ENCODE measurements at regions not wholly inside any gene's neighbourhood (a gene's known extent, or its start where the extent isn't known, plus 50 kb on each side); places are given as distances from the start of the nearest gene placed in this dataset.
"Not testable (repeated sequence)": the region's sequence is repeated elsewhere in the genome, so short reads cannot be mapped to it uniquely, and the experiment has no call there.

DNA sequence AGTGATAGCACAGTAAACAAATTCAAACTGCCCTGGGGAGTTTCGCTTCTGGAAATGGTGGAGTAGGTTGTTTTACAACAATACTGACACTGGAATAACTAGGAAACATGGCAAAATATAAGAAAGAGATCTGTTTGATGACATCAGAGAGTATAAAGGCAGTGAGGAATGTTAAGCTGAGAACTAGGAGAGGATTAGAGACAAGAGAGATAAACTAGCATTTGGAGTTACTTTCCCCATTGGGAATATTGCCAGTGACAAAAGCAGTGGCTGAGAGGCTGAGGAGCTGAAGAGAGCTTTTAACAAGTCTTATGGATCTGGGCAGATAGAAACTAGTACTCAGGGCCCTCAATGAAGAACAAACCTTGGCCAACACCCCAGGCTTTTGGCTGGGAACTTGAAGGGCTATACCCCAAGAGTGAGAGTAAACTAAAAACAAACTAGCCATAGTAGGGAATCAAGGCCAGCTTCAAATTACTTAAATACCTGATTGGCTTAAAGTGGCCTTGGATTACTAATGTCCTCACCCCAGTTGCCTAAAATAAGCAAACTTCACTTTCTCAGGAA, 280.4 kb downstream of the KLF13 start:
- no peak for DNase-seq

DNA sequence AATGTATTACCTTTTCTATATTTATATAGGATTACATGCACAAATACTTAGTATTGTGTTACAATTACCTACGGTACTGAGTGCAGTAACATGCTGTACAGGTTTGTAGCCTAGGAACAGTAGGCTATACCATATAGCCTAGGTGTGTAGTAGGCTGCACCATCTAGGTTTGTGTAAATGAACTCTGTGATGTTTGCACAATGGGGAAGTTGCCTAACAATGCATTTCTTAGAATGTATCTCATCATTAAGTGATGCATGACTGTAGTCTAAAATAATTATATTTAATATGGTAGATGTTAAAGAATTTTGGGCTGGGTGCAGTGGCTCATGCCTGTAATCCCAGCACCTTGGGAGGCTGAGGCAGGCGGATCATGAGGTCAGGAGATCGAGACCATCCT, 281.0 kb downstream of the KLF13 start:
- DNase-seq = no peak

DNA sequence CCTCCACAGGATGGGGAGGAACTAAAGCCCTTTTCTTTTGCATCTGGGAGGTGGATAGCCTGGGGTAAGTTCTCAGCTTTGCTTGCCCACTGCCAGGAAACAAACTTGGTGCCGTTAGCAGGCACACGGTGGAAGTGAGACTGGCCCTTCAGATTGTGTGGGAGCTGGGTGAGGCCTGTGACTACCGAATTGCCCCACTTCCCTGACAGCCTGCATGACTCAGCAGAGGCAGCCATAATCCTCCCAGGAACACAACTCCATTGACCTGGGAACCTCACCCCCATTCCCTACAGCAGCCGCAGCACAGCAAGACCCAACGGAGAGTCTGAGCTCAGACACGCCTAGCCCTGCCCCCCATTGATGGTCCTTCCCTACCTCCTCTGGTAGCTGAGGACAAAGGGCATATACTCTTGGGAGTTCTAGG, 282.6 kb downstream of the KLF13 start:
- DNase-seq = no peak

DNA sequence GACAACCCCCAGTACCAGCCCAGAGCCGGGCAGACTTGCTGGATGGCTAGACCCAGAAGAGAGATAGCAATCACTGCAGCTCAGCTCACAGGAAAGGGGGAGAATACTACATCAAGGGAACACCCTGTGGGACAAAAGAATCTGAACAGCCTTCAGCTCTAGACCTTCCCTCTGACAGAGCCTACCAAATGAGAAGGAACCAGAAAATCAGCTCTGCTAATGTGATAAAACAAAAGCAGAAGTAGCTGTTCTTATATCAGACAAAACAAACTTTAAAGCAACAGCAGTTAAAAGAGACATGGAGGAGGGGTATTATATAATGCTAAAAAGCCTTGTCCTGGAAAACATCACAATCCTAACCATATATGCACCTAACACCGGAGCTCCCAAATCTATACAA, 283.3 kb downstream of the KLF13 start:
- no peak for DNase-seq

DNA sequence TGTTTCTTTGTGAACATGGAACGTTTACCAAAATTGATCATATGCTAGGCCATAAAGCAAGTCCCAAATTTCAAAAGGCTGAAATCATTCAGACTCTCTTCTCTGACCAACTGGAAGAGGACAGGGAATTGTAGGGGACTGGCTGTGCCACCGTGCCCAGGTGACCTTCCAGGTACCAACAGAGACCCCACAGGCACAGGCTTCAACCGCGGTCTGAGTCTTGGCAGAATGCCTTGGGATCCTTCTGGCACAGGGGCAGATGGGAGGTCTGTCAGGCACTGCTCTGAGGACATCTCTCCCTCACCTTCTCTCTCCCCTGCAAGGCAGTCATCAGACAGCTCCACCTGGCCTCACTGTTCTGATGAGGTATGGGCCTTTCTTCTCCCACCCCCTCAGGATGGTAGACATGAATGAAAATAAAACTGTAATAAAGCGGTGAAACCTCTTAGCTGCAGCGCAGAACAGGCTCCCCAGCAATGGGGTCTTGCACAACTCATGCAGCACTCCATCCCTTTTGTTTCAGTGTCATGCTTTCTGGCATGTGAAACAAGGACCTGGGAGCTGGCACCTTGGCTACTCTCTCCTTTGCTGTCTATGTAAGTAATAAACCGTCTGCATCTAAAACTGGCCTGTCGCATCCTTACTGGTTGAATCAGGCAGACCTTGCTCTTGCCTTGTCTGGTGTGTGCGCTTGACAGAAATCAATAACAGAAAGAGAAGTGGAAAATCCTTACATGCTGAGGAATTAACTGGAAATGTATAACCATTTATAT, 289.2 kb downstream of the KLF13 start:
- no peak for DNase-seq

DNA sequence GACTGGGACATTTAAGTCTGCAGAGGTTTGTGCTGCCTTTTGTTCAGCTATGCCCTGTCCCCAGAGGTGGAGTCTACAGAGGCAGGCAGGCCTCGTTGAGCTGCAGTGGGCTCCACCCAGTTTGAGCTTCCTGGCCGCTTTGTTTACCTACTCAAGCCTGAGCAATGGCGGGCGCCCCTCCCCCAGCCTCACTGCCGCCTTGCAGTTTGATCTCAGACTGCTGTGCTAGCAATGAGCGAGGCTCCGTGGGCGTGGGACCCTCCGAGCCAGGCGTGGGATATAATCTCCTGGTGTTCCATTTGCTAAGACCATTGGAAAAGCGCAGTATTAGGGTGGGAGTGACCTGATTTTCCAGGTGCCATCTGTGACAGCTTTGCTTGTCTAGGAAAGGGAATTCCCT, 296.7 kb downstream of the KLF13 start:
- not testable (repeated sequence) for DNase-seq

DNA sequence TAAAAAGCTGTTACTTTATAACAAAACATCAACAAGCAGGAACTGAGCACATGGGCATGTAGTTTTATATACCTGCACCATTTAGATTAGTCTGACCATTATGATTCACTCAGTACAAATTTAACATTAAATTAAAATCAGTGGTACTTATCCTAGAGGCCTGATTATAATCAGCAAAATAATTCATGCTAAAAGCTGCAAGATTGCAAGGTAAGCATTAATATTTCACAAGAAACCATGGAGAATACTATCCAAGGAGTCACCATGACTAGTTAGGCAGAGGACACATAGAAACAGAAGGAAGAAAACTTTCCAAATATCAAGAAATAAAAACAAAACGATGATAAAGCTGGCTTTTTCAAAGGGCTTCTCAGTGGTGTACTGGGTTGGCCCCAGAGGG, 297.5 kb downstream of the KLF13 start:
- DNase-seq = not testable (repeated sequence)

DNA sequence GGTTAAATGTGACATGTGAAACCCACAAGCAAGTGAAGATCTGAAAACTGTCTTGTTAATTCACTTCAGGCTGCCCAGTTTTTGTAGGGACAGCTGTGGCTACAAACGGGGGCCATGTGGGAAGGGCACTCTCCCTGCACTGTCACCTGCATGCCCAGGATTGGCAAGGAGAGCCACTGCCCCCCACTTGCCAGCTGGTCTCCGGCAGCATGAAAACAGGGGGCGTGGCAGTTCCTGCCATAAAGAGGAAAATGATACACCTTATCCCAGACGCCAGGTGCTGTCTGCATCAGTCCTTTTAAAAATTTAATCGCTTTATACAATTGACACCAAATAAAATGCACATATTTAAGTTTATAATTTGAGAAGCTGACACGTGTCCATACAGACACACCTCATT, 309.1 kb downstream of the KLF13 start:
- DNase-seq = not testable (repeated sequence)

DNA sequence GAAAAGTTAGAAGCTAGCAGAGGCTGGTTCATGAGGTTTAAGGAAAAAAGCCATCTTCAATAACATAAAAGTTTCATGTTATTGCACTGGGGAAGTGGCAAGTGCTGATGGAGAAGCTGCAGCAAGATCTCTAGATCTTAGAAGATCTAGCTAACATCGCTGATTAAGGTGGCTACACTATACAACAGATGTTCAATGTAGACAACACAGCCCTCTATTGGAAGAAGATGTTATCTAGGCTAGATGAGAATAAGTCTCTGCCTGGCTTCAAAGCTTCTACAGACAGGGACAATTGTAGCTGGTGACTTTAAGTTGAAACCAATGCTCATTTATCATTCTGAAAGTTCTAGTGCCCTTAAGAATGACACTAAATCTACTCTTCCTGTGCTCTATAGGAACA, 310.3 kb downstream of the KLF13 start:
- DNase-seq = not testable (repeated sequence)

DNA sequence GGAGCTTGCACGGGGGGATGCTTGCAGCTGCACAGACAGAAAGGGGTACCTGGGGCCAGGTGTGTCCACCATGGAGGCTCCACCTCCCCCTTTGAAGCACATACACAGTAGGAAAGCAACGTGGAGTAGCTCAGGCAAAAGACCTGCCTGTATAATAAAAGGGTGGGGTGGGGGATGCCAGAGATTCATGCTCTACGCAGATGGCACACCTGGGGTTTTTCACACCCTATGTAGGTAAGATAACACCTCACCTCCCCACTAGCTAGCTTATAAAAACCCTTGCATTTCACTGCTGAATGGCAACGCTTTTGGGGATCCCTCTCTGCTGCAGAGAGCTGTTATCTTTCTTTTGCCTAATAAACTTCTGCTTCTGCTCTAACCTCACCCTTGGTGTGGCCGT, 317.3 kb downstream of the KLF13 start:
- DNase-seq = not testable (repeated sequence)

DNA sequence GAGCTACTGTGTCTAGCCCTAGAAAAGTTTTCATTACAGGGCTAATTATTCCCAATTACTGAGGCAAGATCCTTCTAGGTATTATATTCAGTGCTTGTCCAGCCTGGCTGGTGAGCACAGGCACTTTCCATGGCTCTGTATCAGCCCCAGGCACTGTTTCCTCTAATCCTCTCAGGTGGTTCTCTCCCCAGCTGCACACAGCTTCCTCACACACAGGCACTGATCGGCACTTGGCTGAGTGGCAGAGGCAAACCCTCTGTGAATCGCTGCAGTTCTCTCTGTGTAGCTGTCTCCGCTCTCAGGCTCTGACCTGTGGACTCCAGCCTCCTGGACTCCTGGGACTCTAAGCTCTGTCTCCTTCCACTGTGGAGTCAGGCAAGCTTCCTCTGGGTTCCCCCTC, 318.1 kb downstream of the KLF13 start:
- not testable (repeated sequence) for DNase-seq

DNA sequence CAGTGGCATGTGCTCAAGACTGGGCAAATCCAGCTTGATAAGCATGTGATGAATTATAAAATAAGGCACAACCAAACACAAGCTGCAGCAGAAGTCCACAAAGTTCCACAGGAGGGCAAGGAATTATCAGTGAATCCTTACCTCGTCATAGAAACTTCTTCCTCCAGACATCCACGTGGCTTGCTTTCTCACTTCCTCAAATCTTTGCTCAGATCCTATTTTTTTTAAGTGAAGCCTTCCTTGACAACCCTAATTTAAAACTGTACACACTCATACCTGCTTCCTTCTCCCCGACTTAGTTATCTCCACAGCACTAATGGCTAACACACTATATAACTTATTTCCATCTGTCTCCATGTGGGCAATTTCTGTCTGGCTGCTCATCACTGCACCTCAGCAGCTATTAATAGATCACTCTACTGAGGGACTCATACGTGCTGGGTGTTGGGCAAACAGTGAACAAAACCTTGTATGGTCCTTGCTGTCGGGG, 320.7 kb downstream of the KLF13 start:
- not testable (repeated sequence) for DNase-seq

DNA sequence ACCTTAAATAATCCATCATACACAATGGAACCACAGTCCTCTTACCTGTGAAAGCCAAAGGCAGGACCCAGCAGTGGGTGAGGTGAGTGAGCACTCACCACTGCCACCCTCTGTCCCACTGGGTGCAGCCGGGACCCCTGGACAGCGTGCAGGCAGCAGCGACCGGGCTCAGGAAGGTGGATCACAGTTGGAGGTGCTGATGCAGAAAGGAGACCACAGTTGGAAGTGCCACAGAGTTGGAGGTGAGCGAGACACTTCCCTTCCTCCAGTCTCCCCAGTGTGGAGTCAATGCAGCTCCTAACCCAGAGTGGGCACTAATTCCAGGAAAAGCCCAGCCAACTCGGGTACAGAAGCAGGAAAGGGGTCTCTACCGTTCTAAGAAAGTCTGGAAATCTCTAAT, 323.0 kb downstream of the KLF13 start:
- DNase-seq = not testable (repeated sequence)

DNA sequence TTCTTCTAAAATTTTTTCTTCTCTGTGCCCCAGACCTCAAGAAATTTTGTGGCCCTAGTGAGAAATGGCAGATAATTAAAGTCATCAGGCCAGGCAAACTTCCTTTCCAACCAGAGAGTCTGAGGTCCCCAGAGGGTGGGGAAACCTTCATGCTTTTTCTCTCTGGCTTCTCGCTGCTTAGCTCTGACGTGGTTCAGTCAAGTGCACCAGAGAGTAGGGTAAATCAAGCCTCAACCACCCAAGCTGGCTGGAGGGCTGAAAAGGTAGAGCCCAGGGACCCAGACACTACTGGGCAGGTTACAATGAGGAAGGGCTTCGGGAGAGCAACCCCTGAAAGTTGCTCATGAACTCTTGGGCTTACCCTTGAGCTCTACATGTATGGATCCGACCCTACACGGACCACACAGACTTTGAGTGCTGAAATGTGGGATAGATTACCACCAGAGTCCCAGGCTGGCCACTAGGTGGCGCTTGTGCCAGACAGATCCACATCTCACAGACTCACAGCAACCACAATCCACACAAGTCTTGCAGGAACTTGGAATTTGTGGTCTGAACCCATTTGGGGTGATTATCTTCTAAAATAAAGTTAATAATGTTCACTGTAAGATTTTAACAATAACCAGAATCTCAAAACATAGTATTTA, 323.5 kb downstream of the KLF13 start:
- not testable (repeated sequence) for DNase-seq

DNA sequence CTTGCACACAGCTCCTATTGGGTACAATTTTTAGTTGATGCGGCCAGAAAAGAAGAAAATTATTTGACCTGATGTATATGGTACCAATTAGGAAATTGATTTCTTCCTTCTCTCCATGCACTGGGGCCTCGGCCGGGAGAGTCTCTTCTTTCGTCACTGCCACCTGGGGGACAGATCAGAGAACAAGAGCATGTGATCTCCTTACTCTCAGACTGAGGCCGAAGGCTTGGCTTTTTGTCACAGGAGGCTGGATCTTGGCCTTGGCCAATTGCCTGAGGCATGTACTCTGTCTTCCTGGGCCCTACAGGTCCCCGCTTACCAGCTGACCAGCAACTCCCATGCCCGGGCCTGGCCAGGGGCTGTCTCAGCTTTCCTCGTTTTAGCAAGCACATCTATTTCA, 330.3 kb downstream of the KLF13 start:
- DNase-seq = not testable (repeated sequence)

DNA sequence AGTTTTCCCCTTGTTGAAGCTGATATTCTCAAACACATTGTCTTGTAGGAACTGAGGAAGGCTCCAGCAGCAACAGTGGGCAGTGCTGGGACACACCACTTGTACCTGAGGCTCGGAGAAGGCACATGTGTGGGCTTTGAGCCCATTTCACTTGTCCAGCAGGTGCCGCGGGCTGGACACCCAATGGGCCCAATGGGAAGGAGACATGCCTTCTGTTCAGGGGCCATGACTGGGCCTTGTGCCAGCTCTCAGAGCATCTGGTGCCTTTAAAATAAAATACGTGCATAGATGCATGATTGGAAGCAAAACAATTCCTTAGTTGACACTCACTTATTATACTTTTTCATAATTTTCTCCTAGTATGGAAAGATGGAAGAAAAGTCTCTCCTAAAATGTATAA, 334.2 kb downstream of the KLF13 start:
- DNase-seq = no peak

DNA sequence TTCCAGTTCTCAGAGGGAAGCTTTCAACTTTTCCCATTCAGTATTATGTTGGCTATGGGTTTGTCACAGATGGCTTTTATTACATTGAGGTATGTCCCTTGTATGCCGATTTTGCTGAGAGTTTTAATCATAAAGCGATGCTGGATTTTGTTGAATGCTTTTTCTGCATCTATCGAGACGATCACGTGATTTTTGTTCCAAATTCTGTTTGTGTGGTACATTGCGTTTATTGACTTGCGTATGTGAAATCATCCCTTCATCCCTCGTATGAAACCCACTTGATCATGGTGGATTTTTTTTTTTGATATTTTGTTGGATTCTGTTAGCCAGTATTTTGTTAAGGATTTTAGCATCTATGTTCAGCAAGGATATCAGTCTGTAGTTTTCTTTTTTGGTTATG, 339.1 kb downstream of the KLF13 start:
- not testable (repeated sequence) for DNase-seq

DNA sequence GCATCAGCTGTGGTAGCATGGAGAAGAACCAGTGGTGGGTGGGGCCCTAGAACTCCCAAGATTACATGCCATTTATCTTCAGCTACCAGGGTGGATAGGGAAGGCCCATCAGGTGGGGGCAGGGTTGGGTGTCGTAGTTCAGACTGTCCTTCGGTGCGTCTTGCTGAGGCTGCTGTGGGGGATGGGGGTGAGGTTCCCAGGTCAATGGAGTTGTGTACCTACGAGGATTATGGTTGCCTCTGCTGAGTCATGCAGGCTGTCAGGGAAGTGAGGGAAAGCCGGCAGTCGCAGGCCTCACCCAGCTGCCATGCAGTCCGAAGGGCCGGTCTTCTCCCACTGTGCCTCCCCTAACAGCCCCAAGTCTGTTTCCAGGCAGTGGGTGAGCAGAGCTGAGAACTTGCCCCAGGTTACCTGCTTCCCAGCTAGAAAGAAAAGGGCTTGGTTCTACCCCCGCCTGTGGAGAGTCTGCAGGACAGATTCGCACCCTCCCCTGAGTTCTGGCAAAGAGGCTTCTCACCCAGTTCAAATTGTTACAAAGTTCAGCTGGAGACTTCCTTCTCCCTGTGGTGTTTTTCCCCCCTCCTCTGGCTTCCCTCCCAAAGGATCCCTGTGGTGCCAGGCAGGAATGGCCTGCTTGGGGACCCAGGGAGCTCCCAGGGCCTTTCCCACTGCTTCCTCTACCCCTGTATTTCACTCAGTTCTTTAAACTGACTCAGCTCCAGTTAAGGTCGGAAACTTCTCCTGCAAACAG, 342.7 kb downstream of the KLF13 start:
- DNase-seq = not testable (repeated sequence)

DNA sequence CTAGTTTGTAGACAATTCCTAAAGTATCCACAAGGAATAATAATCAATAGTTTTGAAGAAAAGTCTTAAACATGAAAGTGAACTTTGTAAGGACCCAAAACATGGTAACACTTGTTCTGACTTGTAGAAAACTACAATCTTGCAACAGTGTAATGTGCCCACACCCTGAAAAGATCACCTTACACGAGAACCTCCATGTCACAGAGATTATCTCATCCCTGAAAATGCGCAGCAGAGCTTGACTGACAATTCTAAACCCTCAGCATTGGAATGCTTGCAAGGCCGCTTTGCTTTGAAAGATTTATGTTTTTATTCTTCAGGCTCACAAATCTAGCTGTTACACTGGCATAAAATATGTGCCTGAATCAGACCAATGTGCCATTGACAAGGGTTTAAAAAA, 346.6 kb downstream of the KLF13 start:
- not testable (repeated sequence) for DNase-seq

DNA sequence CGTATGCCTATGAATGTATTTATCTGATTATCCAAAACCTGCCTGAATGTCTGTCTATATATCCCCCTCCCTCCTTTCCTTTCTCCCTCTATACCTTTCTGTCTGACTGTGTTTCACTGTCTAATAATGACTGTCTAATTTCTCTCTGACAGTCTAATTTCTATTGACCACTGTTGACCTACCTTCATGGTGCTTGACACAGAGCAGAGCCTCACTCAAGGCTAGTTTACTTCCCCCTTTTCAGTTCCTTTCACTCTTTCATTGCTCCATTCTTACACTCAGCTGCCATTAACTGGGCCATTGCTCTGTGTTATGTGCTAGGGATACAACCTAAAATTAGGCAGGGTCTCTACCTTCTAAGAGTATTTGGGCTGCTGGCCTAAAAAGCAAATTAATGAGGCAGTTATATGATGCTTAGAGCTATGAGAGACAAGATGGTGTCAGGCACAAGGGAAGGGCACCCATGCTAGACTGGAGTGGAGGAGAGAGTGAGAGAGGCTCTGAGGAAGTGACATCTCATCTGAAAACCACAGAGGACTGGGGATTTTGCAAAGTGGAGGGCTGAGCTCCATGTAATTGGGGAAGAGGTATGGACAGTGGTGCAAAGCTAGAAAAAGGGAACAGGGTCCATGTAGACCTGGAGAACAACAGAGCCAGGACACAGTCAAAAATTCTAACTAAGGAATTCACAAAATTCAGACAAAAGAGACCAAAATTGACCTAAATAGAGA, 348.6 kb upstream of the CHRNA7 start:
- not testable (repeated sequence) for DNase-seq

DNA sequence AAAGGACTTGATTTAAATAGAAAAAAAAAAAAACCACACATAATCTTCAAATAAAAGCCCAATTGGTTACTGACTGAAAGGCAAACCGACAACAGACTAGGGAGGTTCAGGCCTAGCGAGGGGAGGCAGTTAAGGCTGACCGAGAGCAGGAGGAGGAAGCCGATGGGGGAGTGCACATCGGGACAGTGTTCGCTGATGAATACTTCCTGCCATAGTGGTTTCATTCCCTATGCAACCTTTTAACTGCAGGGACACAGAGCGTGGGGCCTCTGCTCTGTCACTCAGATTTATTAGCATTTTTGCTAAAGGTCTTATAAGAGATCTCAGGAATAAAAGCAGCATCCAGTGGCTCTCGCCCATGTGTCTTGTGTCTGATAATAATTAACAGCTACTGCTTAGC, 343.2 kb upstream of the CHRNA7 start:
- DNase-seq = not testable (repeated sequence)

DNA sequence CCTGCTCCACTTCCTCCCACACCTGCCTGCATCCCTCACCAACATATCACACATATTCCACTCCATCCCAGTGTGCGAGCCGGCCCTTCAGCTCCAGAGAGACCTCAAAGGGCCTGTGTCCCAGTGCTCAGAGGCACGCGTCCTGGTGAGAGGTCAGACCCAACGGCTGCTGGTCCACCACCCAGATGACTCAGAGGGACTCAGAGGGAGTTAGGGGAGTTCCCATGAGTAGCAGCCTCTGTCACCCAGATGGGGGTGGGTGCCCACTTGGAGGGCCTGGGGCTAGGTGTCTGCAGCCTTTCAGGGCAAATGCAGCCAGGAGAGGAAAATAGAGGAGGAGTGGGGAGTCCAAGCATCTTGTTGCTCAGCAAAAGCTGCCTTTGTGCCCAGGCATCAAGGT, 333.8 kb upstream of the CHRNA7 start:
- not testable (repeated sequence) for DNase-seq

All from NCI-H526 treated with DMSO at 0.1 percent for 48 hours (cell line).